BJ (cell line): ENCODE measurements at regions not wholly inside any gene's neighbourhood (a gene's known extent, or its start where the extent isn't known, plus 50 kb on each side); places are given as distances from the start of the nearest gene placed in this dataset.

Experiments
- CTCF ChIA-PET: fragments of 350-600 bp; formaldehyde crosslinking; extraction: SDS; loops from one replicate; lab custom pipeline; 2021; ENCODE audit warnings: antibody characterized with exemption, inconsistent platforms; lab: Yijun Ruan, JAX
- POLR2A ChIA-PET: fragments of 300-600 bp; sonication (Branson Sonifier 250); formaldehyde crosslinking; extraction: SDS; loops from one replicate; lab custom pipeline; 2021; ENCODE audit warnings: antibody characterized with exemption; lab: Charles Lee
- DNase-seq: peaks from one replicate; pipeline ENCODE4 v3.0.0-alpha.2; 2011; ENCODE audit warnings: low read depth
- H3K27me3 ChIP-seq: 2 replicates; pipeline ENCODE4 v1.6.0; 2011; ENCODE audit warnings: low read length; ENCODE audit not compliant: control insufficient read depth, insufficient read depth
- H3K36me3 ChIP-seq: 2 replicates; pipeline ENCODE4 v1.5.1; 2011; ENCODE audit warnings: low read length; ENCODE audit not compliant: control insufficient read depth, insufficient read depth
- H3K4me3 ChIP-seq: 2 replicates; pipeline ENCODE4 v1.5.1; 2011; ENCODE audit warnings: low read depth, mild to moderate bottlenecking, control low read depth, low read length
- CTCF ChIP-seq: IDR thresholded peaks from 2 replicates; pipeline ENCODE4 v1.5.1; 2011; ENCODE audit warnings: low read depth, mild to moderate bottlenecking, control low read depth, inconsistent platforms, low read length, moderate library complexity; ENCODE audit not compliant: insufficient read depth

GRCh38 chr11:95392644-95393043 is 161.6 kb upstream of the SESN3 start:
- no peak for DNase-seq
- H3K4me3 ChIP-seq, result no peak overlapping the region
- POLR2A ChIA-PET, result no interaction called here
- H3K36me3 ChIP-seq, result no peaks in the 10 kb centered on the region
- no peak for TF ChIP-seq CTCF
- CTCF ChIA-PET, result no interaction called here
- H3K27me3 ChIP-seq, result no peaks in the 10 kb centered on the region

GRCh38 chr11:95389427-95389826 is 158.4 kb upstream of the SESN3 start:
- Histone ChIP-seq H3K27me3 (no peaks in the 10 kb centered on the region), H3K4me3 (no peak overlapping the region), H3K36me3 (no peaks in the 10 kb centered on the region)
- TF ChIP-seq CTCF, result no peak
- ChIA-PET CTCF (interaction anchor here (0.7 to 1.7 kb wide), 2 partner anchors 11 to 44 kb away, joined by 3 to 7 read pairs; no protein-coding TSS in a partner anchor), POLR2A (no interaction called here)
- no peak for DNase-seq

DNA sequence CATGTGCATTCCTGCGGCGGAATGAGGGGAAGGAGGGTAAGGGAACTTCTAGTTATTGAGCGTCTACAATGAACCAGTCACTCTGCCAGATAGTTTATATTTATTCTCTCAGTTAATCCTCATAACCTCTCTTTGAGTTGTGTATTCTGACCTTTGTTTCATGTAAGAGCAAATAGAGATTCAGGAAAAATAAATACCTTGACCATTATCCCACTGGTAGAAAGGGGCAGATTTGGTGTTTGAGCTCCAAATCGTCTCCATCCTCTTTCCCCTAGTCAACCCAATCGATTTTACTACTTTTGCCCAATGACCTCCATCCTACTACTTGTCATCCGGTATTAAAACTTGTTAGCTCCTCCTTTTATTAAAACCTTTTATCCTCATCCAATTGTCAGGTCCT is 157.1 kb upstream of the SESN3 start:
- Histone ChIP-seq H3K36me3 (no peaks in the 10 kb centered on the region), H3K4me3 (no peak overlapping the region), H3K27me3 (no peaks in the 10 kb centered on the region)
- TF ChIP-seq CTCF, result no peak
- POLR2A ChIA-PET, result no interaction called here
- CTCF ChIA-PET, result interaction anchor here (1.7 kb wide), 1 partner anchor 9 kb away, joined by 7 read pairs; no protein-coding TSS in a partner anchor
- no peak for DNase-seq

DNA sequence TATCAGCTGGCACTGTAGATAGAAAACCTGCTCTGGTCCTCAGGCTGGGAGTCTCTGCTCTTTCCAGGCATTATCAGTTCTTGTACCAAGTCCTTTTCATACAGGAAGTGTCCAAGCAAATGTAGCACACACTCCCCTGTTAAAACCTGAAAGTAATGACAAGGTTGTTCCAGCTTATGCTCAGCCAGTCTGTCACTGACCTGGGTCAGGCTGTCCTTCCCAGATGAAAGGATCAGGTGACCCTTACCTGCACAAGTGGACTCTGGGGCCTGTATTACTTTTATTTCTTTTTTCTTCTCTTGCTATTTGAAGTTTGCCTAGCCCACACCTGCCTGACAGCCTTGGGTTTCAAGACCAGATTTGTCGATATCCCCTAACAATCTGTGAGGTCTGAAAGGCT is 156.3 kb upstream of the SESN3 start:
- no peaks in the 10 kb centered on the region for H3K36me3 ChIP-seq
- H3K27me3 ChIP-seq, result no peaks in the 10 kb centered on the region
- TF ChIP-seq CTCF, result no peak
- DNase-seq, result no peak
- H3K4me3 ChIP-seq, result no peak overlapping the region
- CTCF ChIA-PET, result interaction anchor here (1.2 kb wide), 1 partner anchor 9 kb away, joined by 3 read pairs; no protein-coding TSS in a partner anchor
- POLR2A ChIA-PET, result no interaction called here

GRCh38 chr11:95385577-95385976 is 154.6 kb upstream of the SESN3 start:
- no peak overlapping the region for H3K4me3 ChIP-seq
- H3K36me3 ChIP-seq, result no peaks in the 10 kb centered on the region
- TF ChIP-seq CTCF, result no peak
- ChIA-PET POLR2A (no interaction called here), CTCF (no interaction called here)
- no peak for DNase-seq
- no peaks in the 10 kb centered on the region for H3K27me3 ChIP-seq
